K562 (cell line): ENCODE measurements at regions not wholly inside any gene's neighbourhood (a gene's known extent, or its start where the extent isn't known, plus 50 kb on each side); places are given as distances from the start of the nearest gene placed in this dataset.

Experiments used
- ATAC-seq: fragments of 200-7000 bp; cut with Tn5 transposase; 3 replicates; pipeline ENCODE4 v1.9.1; 2020; ENCODE audit warnings: moderate library complexity
- BruUV-seq: library from RNA; stranded (reverse); fragments of 400-500 nt; replicated peaks from 2 replicates; lab custom pipeline; 2021; lab: Mats Ljungman, UMichigan
- CTCF ChIA-PET: fragments of 300-600 bp; formaldehyde crosslinking; extraction: SDS; loops from one replicate; lab custom pipeline; 2021; ENCODE audit warnings: low intra/inter-chr PET ratio; lab: Yijun Ruan, JAX
- POLR2A ChIA-PET: fragments of 300-600, 350-650 bp; sonication (Branson Sonifier 250); formaldehyde crosslinking; extraction: SDS; loops from one replicate; lab custom pipeline; 2021; ENCODE audit warnings: antibody characterized with exemption, inconsistent platforms; lab: Yijun Ruan, JAX
- DNase-seq, 4 experiments: peaks; one replicate each; pipeline versions ENCODE4 v3.0.0 to v3.0.0-alpha.2; 2011 to 2018; ENCODE audit warnings: low spot score in 3 of 4, mixed read lengths in 3 of 4; ENCODE audit errors: extremely low read depth in 1 of 4
- FAIRE-seq: peaks from 2 replicates; lab custom pipeline; 2011; peaks lifted over from hg19 to GRCh38; lab: Jason Lieb, UNC
- H2AFZ ChIP-seq: 2 replicates; pipeline ENCODE4 v1.6.0; 2011; ENCODE audit warnings: low read depth, low read length, control low read depth, inconsistent platforms
- H3K27ac ChIP-seq: fragments of 200-600 bp; 3 replicates; pipeline ENCODE4 v1.8.0; 2011; ENCODE audit warnings: low read depth, mild to moderate bottlenecking, control low read depth, inconsistent platforms, low read length, moderate library complexity, mixed read lengths; ENCODE audit errors: extremely low read depth
- H3K27me3 ChIP-seq, 2 experiments: fragments of 300-600 bp in 1 of 2; 2 replicates in 1 of 2; 3 replicates in 1 of 2; pipeline versions ENCODE4 v1.6.0 to v1.8.0; 2011; ENCODE audit warnings: inconsistent platforms in 2 of 2, low read length in 2 of 2, mild to moderate bottlenecking in 1 of 2, mixed read lengths in 1 of 2, moderate library complexity in 1 of 2; ENCODE audit not compliant: control insufficient read depth in 2 of 2, insufficient read depth in 2 of 2
- H3K36me3 ChIP-seq: fragments of 300-600 bp; 3 replicates; pipeline ENCODE4 v1.8.0; 2011; ENCODE audit warnings: mild to moderate bottlenecking, low read length, inconsistent platforms; ENCODE audit not compliant: control insufficient read depth, insufficient read depth
- H3K4me1 ChIP-seq, 2 experiments: fragments of 200-600 bp in 1 of 2; replicated peaks in 1 of 2; 2 replicates in 1 of 2; 3 replicates in 1 of 2; pipeline versions ENCODE4 v1.5.1 to v1.8.0; 2011; ENCODE audit warnings: inconsistent platforms in 2 of 2, low read length in 2 of 2, mild to moderate bottlenecking in 1 of 2, mixed read lengths in 1 of 2, moderate library complexity in 1 of 2; ENCODE audit not compliant: control insufficient read depth in 2 of 2, insufficient read depth in 2 of 2
- H3K4me2 ChIP-seq: 2 replicates; pipeline ENCODE4 v1.6.1; 2011; ENCODE audit warnings: low read length, control low read depth, inconsistent platforms, mixed read lengths; ENCODE audit not compliant: insufficient read depth
- H3K4me3 ChIP-seq: fragments of 200-600 bp; sonication (generic), shearing (Covaris generic); 2 replicates; pipeline ENCODE4 v1.5.1; 2016; ENCODE audit warnings: control low read depth, inconsistent platforms
- H3K79me2 ChIP-seq: fragments of 200-600 bp; 3 replicates; pipeline ENCODE4 v1.8.0; 2011; ENCODE audit warnings: low read length, inconsistent platforms; ENCODE audit not compliant: control insufficient read depth, insufficient read depth
- H3K9ac ChIP-seq, 2 experiments: 2 replicates each; pipeline versions ENCODE4 v1.6.0 to v1.6.1; 2011; ENCODE audit warnings: low read depth in 2 of 2, low read length in 2 of 2, control low read depth in 1 of 2, inconsistent platforms in 1 of 2, mild to moderate bottlenecking in 1 of 2, mixed read lengths in 1 of 2; ENCODE audit not compliant: insufficient read depth in 1 of 2
- H3K9me1 ChIP-seq: one replicate; pipeline ENCODE4 v1.6.0; 2011; ENCODE audit warnings: inconsistent platforms, mild to moderate bottlenecking, low read length, moderate library complexity; ENCODE audit not compliant: control insufficient read depth, insufficient read depth
- H3K9me3 ChIP-seq: replicated peaks from 2 replicates; pipeline ENCODE4 v1.5.1; 2011; ENCODE audit warnings: low read depth, low read length, inconsistent platforms; ENCODE audit not compliant: control insufficient read depth, insufficient read depth
- H4K20me1 ChIP-seq: replicated peaks from 2 replicates; pipeline ENCODE4 v1.6.1; 2011; ENCODE audit warnings: low read length, inconsistent platforms, mixed read lengths; ENCODE audit not compliant: control insufficient read depth, insufficient read depth
- DMBX1 ChIP-seq: fragments of 250-450 bp; sonication (Bioruptor Pico); IDR thresholded peaks from 2 replicates; pipeline ENCODE4 v1.8.0; 2022; ENCODE audit warnings: inconsistent platforms, mild to moderate bottlenecking, moderate library complexity, borderline replicate concordance
- E2F5 ChIP-seq: sonication (generic); formaldehyde crosslinking; IDR thresholded peaks from 2 replicates; pipeline ENCODE4 v1.8.0; 2022; ENCODE audit warnings: mild to moderate bottlenecking, missing genetic modification reagents
- FOXK2 ChIP-seq, 2 experiments: fragments of 450-650 bp; IDR thresholded peaks in 1 of 2; conservative IDR thresholded peaks in 1 of 2; 2 replicates each; pipeline ENCODE4 v1.6.1; 2016; ENCODE audit warnings: low read depth in 2 of 2, mild to moderate bottlenecking in 1 of 2
- HCFC1 ChIP-seq: IDR thresholded peaks from 2 replicates; pipeline ENCODE4 v1.6.1; 2012; ENCODE audit warnings: low read depth, low read length, improper control_type of control experiment
- POLR2A ChIP-seq: fragments of 450-650 bp; conservative IDR thresholded peaks from 2 replicates; pipeline ENCODE4 v1.6.1; 2016
- SAP30 ChIP-seq: fragments of 200-600 bp; sonication (generic); IDR thresholded peaks from 2 replicates; pipeline ENCODE4 v1.6.1; 2012; ENCODE audit warnings: borderline replicate concordance, low read depth, mild to moderate bottlenecking, moderate library complexity, low read length, control low read depth, inconsistent platforms; ENCODE audit not compliant: insufficient read depth, poor library complexity, severe bottlenecking
- SLC30A9 ChIP-seq: fragments of 250-450 bp; sonication (Bioruptor Pico); IDR thresholded peaks from 2 replicates; pipeline ENCODE4 v1.8.0; 2022; ENCODE audit warnings: mild to moderate bottlenecking, moderate library complexity
- SRSF9 ChIP-seq: fragments of 200-400 bp; formaldehyde crosslinking; IDR thresholded peaks from 2 replicates; pipeline ENCODE4 v1.6.1; 2017; ENCODE audit warnings: low read depth, low read length, borderline replicate concordance
- STAT5B ChIP-seq: fragments of 250-450 bp; sonication (Bioruptor Pico); IDR thresholded peaks from 2 replicates; pipeline ENCODE4 v1.8.0; 2021; ENCODE audit warnings: mild to moderate bottlenecking, inconsistent platforms
- XRCC3 ChIP-seq: fragments of 450-650 bp; IDR thresholded peaks from 2 replicates; pipeline ENCODE4 v1.6.1; 2017; ENCODE audit warnings: mild to moderate bottlenecking, moderate library complexity
- ZBTB7A ChIP-seq: IDR thresholded peaks from 2 replicates; pipeline ENCODE4 v1.6.1; 2011; ENCODE audit warnings: low read depth, mild to moderate bottlenecking, low read length, moderate library complexity, borderline replicate concordance; ENCODE audit not compliant: control insufficient read depth
- ZNF140 ChIP-seq: fragments of 250-450 bp; sonication (Bioruptor Pico); IDR thresholded peaks from 2 replicates; pipeline ENCODE4 v1.8.0; 2021; ENCODE audit warnings: moderate library complexity, mild to moderate bottlenecking, inconsistent platforms
- ZNF316 ChIP-seq: fragments of 450-650 bp; IDR thresholded peaks from 2 replicates; pipeline ENCODE4 v1.6.1; 2016
- ZNF444 ChIP-seq: fragments of 250-450 bp; sonication (Bioruptor Pico); IDR thresholded peaks from 2 replicates; pipeline ENCODE4 v1.4.0; 2020; ENCODE audit warnings: mild to moderate bottlenecking, moderate library complexity
- WGBS: fragments of 100-300 bp; shearing (Covaris generic); methylation state at CpG from one replicate; pipeline ENCODE4 v1.1.6; 2016; ENCODE audit warnings: low coverage, mixed read lengths; ENCODE audit not compliant: insufficient coverage; ENCODE audit errors: missing lambda C conversion rate; 5-methylcytosine and 5-hydroxymethylcytosine counted together
- in situ Hi-C: fragments of 300-500 bp; cut with MboI; formaldehyde crosslinking; loops from 4 replicates; pipeline ENCODE4 v1.15.0; 2018; ENCODE audit warnings: inconsistent platforms, mixed read lengths
- intact Hi-C: fragments of 100-400 bp; cut with micrococcal nuclease; formaldehyde crosslinking; loops from 2 replicates; pipeline ENCODE4 v1.14.2; 2022

GRCh38 chr9:75548871-75549270 lies 341.6 kb upstream of the PCSK5 start:
- Histone ChIP-seq H4K20me1 (no peaks in the 10 kb centered on the region), H3K9ac (no peak overlapping the region), H3K4me2 (no peak overlapping the region), H3K27ac (no peak overlapping the region), H3K27me3 (no peaks in the 10 kb centered on the region), H3K36me3 (no peaks in the 10 kb centered on the region), H3K4me3 (no peak overlapping the region), H3K9me1 (no peaks in the 10 kb centered on the region), H3K79me2 (no peaks in the 10 kb centered on the region), H3K9me3 (no peaks in the 10 kb centered on the region), H3K4me1 (no peaks in the 10 kb centered on the region), H2AFZ (no peak overlapping the region)
- no peak for ATAC-seq
- in situ Hi-C loops (no loop called here), intact Hi-C loops (no loop called here)
- DNase-seq: no peak
- FAIRE-seq: no peak
- 0% methylated on average over 1 of the region's 2 CpGs for WGBS
- CTCF ChIA-PET: no interaction called here
- POLR2A ChIA-PET: no interaction called here
- TF ChIP-seq ZNF140 (CRISPR knock-in tag) (no peak), POLR2A (no peak), ZNF444 (no peak), SRSF9 (no peak), FOXK2 (conservative IDR thresholded peaks at IDR 0.05 in 1 of 2, IDR thresholded peaks at IDR 0.05 in 1 of 2; ENCODE audit: low read depth in 2 of 2) (no peak), E2F5 (CRISPR knock-in tag) (no peak)
- BruUV-seq: no TSS peak

- Histone ChIP-seq H3K79me2 (no peaks in the 10 kb centered on the region), H3K36me3 (no peaks in the 10 kb centered on the region), H3K4me3 (no peak overlapping the region), H3K9ac (no peak overlapping the region), H4K20me1 (no peaks in the 10 kb centered on the region), H3K9me3 (no peaks in the 10 kb centered on the region), H3K4me2 (no peak overlapping the region), H3K27me3 (no peaks in the 10 kb centered on the region)
- ATAC-seq: no peak
- BruUV-seq: no TSS peak
- intact Hi-C loops (no loop called here), in situ Hi-C loops (no loop called here)
- TF ChIP-seq ZNF316 (no peak), ZBTB7A (no peak), STAT5B (CRISPR knock-in tag) (no peak), DMBX1 (CRISPR knock-in tag) (no peak), SAP30 (no peak), HCFC1 (no peak), SLC30A9 (no peak), XRCC3 (no peak)
- TF ChIP-seq, all 486 proteins: peak for 0
- no peak for FAIRE-seq
- Histone ChIP-seq H3K27ac (no peak overlapping the region), H3K4me1 (no peaks in the 10 kb centered on the region), H2AFZ (no peak overlapping the region), H3K9me1 (no peaks in the 10 kb centered on the region)
- 0% methylated on average over 1 of the region's 1 CpG for WGBS
- ChIA-PET CTCF (no interaction called here), POLR2A (no interaction called here)
- no peak for DNase-seq
Observed at GRCh38 chr9:75551861-75552260, 338.6 kb upstream of the PCSK5 start.
